RCC 7860 (cell line): ENCODE measurements at regions not wholly inside any gene's neighbourhood (a gene's known extent, or its start where the extent isn't known, plus 50 kb on each side); places are given as distances from the start of the nearest gene placed in this dataset.

Source experiments
- DNase-seq: peaks from one replicate; pipeline ENCODE4 v3.0.0-alpha.2; 2015; ENCODE audit warnings: low spot score
- FAIRE-seq: peaks from 2 replicates; lab custom pipeline; 2012; peaks lifted over from hg19 to GRCh38; lab: Jason Lieb, UNC

GRCh38 chr11:92845805-92846204 is 123.6 kb upstream of the MTNR1B start:
- no peak for FAIRE-seq
- no peak for DNase-seq

- no peak for DNase-seq
These were observed 122.8 kb upstream of the MTNR1B start for GRCh38 chr11:92846491-92847125.

GRCh38 chr11:92848578-92848977 is 120.9 kb upstream of the MTNR1B start:
- FAIRE-seq (no peak), DNase-seq (no peak)

More at GRCh38 chr11:92846491-92847125, 122.8 kb upstream of the MTNR1B start:
- no peak for FAIRE-seq

- DNase-seq: no peak
- FAIRE-seq: no peak
These were observed 119.1 kb upstream of the MTNR1B start for GRCh38 chr11:92850296-92850826.

GRCh38 chr11:92852229-92852628 is 117.2 kb upstream of the MTNR1B start:
- DNase-seq (no peak), FAIRE-seq (no peak)

- FAIRE-seq (no peak), DNase-seq (no peak)
These were observed 116.5 kb upstream of the MTNR1B start for GRCh38 chr11:92852946-92853345.

- DNase-seq (no peak), FAIRE-seq (no peak)
These were observed 115.3 kb upstream of the MTNR1B start for GRCh38 chr11:92854162-92854561.

GRCh38 chr11:92854952-92855351 is 114.5 kb upstream of the MTNR1B start:
- DNase-seq: no peak
- FAIRE-seq: no peak

GRCh38 chr11:92855607-92856405 is 113.6 kb upstream of the MTNR1B start:
- DNase-seq (no peak), FAIRE-seq (no peak)

- DNase-seq (no peak), FAIRE-seq (no peak)
These were observed 112.0 kb upstream of the MTNR1B start for GRCh38 chr11:92857407-92857806.

- no peak for FAIRE-seq
- DNase-seq: no peak
These were observed 110.2 kb upstream of the MTNR1B start for GRCh38 chr11:92859156-92859690.

GRCh38 chr11:92861634-92862033 is 107.8 kb upstream of the MTNR1B start:
- DNase-seq: no peak
- no peak for FAIRE-seq

GRCh38 chr11:92865352-92865751 is 104.1 kb upstream of the MTNR1B start:
- FAIRE-seq (no peak), DNase-seq (no peak)

GRCh38 chr11:92866679-92867282 is 102.7 kb upstream of the MTNR1B start:
- no peak for DNase-seq
- no peak for FAIRE-seq

GRCh38 chr11:92867913-92868619 is 101.4 kb upstream of the MTNR1B start:
- FAIRE-seq (no peak), DNase-seq (no peak)

- DNase-seq (no peak), FAIRE-seq (no peak)
These were observed 99.7 kb upstream of the MTNR1B start for GRCh38 chr11:92869716-92870115.

- FAIRE-seq (no peak), DNase-seq (no peak)
These were observed 99.1 kb upstream of the MTNR1B start for GRCh38 chr11:92870196-92870832.

GRCh38 chr11:92873551-92873950 is 95.9 kb upstream of the MTNR1B start:
- FAIRE-seq (no peak), DNase-seq (no peak)

GRCh38 chr11:92875473-92875872 is 94.0 kb upstream of the MTNR1B start:
- no peak for FAIRE-seq
- no peak for DNase-seq

- DNase-seq (no peak), FAIRE-seq (no peak)
These were observed 90.4 kb upstream of the MTNR1B start for GRCh38 chr11:92879086-92879485.
